ENCODE measurements at regions not wholly inside any gene's neighbourhood (a gene's known extent, or its start where the extent isn't known, plus 50 kb on each side); places are given as distances from the start of the nearest gene placed in this dataset.
"Not testable (repeated sequence)": the region's sequence is repeated elsewhere in the genome, so short reads cannot be mapped to it uniquely, and the experiment has no call there.

- no peak for DNase-seq
Measured at GRCh38 chr9:28502189-28502588, 928.9 kb upstream of the C9orf72 start.

DNA sequence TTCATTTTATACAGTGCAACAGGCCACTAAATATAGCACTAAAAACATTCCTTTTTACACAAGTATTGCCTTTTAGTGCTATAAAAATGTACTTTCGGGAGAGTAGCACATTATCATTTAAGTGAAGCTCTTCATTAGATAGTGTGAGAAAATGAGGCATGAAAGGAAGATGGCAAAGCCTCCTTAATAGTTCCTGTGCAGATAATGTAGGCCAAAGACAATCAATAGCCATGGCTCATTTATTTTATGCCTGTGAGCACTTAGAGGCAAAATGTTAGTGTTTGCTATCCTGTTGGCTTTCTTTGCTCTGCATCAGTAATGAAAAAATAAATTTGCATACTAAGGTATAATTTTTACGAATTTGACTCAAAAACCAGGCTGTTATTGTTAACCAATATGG, 929.5 kb upstream of the C9orf72 start:
- DNase-seq = no peak

DNA sequence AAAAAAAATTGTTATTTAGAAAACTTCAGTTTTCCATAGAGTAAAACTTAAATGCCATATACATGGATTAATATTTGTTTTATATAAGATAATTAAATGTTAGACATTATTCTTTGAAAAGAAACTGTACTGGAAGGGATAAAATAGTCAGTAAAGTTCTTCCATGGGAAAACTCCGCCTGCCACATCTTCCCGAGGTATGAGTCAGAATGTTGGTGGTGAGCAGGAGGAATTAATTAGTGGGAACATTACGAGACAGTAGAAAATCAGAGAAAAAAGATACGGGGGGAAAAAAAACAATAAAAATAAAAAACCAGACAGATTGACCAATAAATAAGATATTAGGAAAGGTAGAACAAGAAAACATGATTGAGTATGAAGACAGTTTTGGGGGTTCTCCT, 930.3 kb upstream of the C9orf72 start:
- no peak for DNase-seq

GRCh38 chr9:28518439-28518838, 945.2 kb upstream of the C9orf72 start:
- DNase-seq = no peak

DNA sequence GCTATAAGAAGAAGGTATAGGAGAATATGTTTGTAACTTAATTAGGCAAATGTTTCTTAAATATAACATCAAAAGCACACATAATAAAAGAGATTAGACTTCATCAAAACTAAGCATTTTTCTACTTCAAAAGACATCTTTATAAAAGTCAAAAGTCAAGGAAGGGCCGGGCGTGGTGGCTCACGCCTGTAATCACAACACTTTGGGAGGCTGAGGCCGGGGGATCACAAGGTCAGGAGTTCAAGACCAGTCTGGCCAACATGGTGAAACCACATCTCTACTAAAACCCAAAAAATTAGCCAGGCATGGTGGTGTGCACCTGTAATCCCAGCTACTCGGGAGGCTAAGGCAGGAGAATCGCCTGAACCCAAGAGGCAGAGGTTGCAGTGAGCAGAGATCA, 951.0 kb upstream of the C9orf72 start:
- DNase-seq = not testable (repeated sequence)

DNA sequence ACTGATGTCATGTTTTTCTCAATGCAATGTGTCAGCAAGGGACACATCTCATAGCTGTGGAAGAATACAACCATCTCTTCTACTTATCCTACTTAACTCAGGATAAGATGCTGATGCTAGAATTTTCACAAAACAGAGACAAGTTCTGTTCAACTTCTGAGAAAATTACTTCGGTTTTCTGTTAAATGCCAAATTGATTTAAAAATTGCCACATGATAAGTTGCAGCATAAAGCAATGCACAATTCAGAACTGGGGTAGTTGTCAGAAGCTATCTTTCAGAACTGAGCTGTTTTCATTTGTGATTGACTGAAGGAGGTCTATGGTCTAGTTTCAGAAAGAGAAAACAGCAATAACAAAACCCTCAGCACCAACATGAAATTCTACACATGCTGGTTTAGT, 954.8 kb upstream of the C9orf72 start:
- DNase-seq = no peak

DNA sequence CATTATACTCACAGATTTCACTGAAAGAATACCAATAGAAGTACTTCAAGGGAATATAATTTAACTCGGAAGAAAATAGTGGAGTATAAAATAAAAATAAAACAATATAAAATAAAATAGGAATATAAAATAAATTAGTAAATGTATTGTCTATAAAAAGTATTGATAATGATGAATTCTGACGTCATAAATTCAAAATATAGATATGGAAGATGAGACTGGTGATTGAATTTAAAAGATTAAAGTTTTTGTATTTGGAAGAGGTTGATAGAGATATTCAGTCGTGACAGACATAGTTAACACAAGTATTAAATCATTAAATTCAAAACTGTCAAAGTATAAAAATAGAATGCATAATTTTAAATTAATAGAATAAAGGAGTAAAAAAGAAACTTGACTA, 964.9 kb upstream of the C9orf72 start:
- no peak for DNase-seq

- DNase-seq = no peak
Measured at GRCh38 chr9:28539434-28540070, 966.3 kb upstream of the C9orf72 start.

DNA sequence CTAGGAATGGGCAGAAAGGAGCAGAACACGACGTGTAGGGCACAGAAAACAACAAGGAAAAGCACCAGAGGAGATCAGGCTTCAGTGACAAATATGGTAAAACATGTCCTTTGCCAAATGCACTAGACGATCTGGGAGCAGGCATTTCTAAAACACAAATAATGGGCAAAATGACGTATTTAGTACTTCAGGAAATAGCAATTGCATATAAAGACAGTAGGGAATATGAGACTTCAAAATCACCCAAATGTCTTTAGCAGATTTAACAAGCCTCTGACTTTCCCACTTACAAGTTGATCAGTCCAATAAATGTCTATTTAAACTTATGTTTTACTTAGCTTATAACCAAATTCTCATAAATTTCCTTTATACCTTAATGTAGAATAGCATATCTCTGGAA, 969.6 kb upstream of the C9orf72 start:
- no peak for DNase-seq

GRCh38 chr9:28547527-28547926, 974.2 kb upstream of the C9orf72 start:
- DNase-seq = no peak

GRCh38 chr9:28563291-28563934, 990.1 kb upstream of the C9orf72 start:
- no peak for DNase-seq

DNA sequence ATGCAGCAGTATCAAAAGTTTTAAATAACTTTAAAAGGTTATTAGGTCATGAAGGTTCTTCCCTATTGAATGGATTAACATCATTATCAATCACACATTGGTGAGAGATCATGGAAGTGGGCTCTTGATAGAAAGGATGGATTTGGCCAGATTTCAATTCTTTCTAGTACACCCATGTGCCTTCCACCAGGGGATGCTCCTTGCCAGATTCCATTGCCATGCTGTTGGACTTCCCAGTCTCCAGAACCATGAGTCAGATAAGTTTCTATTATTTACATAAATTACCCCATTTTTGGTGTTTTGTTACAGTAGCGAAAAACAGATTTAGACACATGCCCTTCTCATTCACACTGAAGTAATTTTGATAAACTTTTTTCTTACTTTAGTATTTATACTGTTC, 1010.6 kb upstream of the C9orf72 start:
- no peak for DNase-seq

GRCh38 chr9:28584542-28584941, 1011.3 kb upstream of the C9orf72 start:
- no peak for DNase-seq

DNA sequence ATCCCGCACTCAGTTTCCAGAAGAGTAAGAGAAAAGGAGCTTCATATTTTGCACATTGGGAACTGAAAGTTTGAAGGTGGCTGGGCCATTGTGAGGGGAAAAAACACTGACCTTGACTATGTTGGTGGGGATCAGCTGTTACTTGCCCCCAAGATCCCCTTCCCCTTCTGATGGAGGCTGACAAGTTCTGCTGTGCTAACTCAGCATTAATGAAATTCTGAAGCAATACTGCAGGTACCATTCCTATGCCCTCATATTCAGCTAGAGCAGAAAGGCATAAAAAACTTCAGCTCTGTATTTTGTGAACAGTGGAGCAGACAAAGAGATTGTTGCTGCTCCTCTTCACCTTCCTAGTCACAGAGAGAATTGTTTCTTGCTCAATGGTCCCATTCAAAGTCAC, 1013.8 kb upstream of the C9orf72 start:
- no peak for DNase-seq

GRCh38 chr9:28598408-28598807, 1025.1 kb upstream of the C9orf72 start:
- no peak for DNase-seq

- no peak for DNase-seq
Measured at GRCh38 chr9:28600226-28600625, 1026.9 kb upstream of the C9orf72 start.

DNA sequence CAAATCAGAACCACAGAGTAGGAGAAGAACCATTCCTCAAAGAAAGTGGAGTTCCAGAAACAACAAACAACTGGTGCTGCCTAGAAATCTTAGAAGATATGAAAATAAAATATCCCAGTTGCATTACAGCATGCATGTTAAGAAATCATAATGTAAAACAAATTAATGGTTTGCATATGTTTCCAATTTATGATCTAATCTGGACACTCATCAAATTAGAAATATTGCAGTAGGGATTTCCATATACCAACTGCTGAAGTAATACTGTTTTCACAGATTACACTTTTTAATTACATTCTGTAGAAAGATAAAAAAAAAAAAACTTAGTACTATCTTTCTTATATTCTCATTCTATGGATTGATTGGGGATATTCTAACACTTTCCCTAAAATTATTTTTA, 1034.6 kb upstream of the C9orf72 start:
- DNase-seq = no peak

GRCh38 chr9:28610339-28610738, 1037.1 kb upstream of the C9orf72 start:
- DNase-seq = no peak

DNA sequence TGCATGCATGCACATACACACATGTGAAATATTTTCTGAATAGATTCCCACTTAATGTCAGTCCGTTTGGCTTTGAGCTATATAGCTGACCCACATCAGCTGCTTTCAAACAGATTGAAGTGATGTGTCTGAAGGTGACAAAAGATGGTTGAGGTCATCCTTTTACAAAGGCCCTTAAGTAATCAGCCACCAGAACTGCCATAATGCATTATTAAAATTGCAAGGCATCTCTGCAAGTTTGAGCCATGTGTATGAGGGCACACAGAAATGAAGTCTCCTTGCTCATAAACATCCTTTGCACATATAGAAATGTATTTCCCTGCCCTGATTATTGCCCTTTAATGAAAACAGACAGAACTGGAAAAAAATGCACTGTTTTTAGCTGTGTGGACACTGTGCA, 1043.0 kb upstream of the C9orf72 start:
- DNase-seq = no peak

DNA sequence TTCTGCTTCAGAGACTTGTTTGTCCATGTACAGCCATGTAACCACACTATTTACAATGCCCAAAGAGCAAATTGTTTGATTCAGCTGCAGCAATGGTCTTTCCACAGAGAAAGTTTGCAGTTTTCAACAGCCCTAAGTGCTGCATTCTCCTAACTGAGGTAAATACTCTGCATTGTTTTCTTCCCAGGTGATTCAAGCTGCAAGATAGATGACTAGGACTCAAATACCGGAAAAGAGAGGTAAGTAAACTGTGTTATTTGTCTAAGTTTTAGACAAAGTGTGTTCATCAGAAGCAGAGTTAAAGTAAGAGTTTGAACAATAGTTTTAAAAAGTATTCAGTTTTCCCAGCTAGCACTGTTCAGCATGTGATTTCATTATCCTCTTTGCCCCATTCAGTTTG, 1046.7 kb upstream of the C9orf72 start:
- no peak for DNase-seq

- DNase-seq = no peak
Measured at GRCh38 chr9:28620661-28621060, 1047.4 kb upstream of the C9orf72 start.

- DNase-seq = no peak
Measured at GRCh38 chr9:28624771-28625170, 1051.5 kb upstream of the C9orf72 start.

DNA sequence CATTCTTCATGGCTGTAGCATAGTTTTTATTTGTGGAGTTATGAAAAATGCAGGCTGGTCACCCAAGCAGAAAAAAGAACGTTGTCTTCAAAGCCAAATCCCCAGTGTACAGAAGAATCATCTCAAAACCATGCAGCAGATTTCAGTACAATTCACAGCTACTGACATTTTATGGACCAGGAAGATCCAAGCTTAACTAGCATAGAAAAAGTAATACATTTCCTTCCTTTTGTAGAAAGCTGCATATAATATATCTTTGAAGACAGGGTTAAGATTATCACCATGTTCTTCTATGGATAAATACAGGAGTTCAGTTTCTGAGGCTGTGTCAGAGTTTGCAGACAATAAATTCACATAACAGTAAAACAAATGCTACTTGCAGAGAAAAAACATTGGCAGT, 1054.8 kb upstream of the C9orf72 start:
- DNase-seq = no peak

- no peak for DNase-seq
Measured at GRCh38 chr9:28648723-28649122, 1075.4 kb upstream of the C9orf72 start.

- DNase-seq = no peak
Measured at GRCh38 chr9:28650327-28650726, 1077.0 kb upstream of the C9orf72 start.
